ENCODE measurements at regions not wholly inside any gene's neighbourhood (a gene's known extent, or its start where the extent isn't known, plus 50 kb on each side); places are given as distances from the start of the nearest gene placed in this dataset.

DNA sequence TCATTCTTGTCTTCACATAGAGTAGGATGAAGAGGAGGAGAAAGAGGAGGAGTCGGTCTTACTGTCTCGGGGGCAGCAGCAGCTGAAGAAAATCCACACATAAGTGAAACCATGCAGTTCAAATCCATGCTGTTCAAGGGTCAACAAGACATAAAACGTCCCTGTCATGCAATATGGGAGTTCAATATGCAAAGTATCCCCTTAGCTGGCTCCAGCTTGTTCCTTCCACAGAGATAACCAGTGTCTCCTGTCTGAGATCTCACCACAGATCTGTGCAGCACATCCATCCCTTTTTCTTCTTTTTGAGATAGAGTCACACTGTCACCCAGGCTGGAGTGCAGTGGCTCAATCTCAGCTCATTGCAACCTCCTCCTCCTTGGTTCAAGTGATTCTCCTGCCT lies 357.5 kb downstream of the GALC start:
- H3K4me2 ChIP-seq: no peak overlapping the region
- H3K9ac ChIP-seq: no peak overlapping the region
- H3K27ac ChIP-seq: no peak overlapping the region
- no peaks in the 10 kb centered on the region for H3K79me2 ChIP-seq (ENCODE audit: insufficient read depth, low read depth)
- H2AFZ ChIP-seq (ENCODE audit: low read depth): no peak overlapping the region
- no peaks in the 10 kb centered on the region for H4K20me1 ChIP-seq (ENCODE audit: insufficient read depth)
- no peaks in the 10 kb centered on the region for H3K36me3 ChIP-seq (ENCODE audit: insufficient read depth)
- no peaks in the 10 kb centered on the region for H3K4me1 ChIP-seq (ENCODE audit: low read depth, poor library complexity, severe bottlenecking)
- TF ChIP-seq, protein P1, sequence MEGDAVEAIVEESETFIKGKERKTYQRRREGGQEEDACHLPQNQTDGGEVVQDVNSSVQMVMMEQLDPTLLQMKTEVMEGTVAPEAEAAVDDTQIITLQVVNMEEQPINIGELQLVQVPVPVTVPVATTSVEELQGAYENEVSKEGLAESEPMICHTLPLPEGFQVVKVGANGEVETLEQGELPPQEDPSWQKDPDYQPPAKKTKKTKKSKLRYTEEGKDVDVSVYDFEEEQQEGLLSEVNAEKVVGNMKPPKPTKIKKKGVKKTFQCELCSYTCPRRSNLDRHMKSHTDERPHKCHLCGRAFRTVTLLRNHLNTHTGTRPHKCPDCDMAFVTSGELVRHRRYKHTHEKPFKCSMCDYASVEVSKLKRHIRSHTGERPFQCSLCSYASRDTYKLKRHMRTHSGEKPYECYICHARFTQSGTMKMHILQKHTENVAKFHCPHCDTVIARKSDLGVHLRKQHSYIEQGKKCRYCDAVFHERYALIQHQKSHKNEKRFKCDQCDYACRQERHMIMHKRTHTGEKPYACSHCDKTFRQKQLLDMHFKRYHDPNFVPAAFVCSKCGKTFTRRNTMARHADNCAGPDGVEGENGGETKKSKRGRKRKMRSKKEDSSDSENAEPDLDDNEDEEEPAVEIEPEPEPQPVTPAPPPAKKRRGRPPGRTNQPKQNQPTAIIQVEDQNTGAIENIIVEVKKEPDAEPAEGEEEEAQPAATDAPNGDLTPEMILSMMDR (conservative IDR thresholded peaks at IDR 0.05; ENCODE audit: low read depth, low read length): no peak
- no peak overlapping the region for H3K4me3 ChIP-seq (IDR thresholded peaks at IDR 0.05; ENCODE audit: insufficient read depth, low read depth, low read length)
- H3K27me3 ChIP-seq (ENCODE audit: insufficient read depth, low read depth): no peaks in the 10 kb centered on the region

DNA sequence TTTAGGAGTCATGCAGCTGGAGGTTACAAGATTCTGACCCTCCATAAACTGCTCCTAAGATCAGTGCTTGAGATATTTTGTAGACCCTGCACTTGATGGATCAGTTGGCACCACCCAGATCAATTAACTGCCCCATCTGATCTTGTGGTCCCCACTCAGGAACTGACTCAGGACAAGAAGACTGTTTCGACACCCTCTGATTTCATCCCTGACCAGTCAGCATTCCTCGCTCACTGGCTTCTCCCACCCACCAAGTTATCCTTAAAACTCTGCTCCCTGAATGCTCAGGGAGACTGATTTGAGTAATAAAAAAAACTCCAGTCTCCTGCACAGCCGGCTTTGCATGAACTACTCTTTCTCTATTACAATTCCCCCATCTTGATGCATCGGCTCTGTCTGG lies 360.2 kb downstream of the GALC start:
- H3K79me2 ChIP-seq (ENCODE audit: insufficient read depth, low read depth): no peaks in the 10 kb centered on the region
- TF ChIP-seq, protein P1 (conservative IDR thresholded peaks at IDR 0.05; ENCODE audit: low read depth, low read length): no peak
- H4K20me1 ChIP-seq (ENCODE audit: insufficient read depth): no peaks in the 10 kb centered on the region
- no peak overlapping the region for H3K9ac ChIP-seq
- H2AFZ ChIP-seq (ENCODE audit: low read depth): no peak overlapping the region
- H3K27ac ChIP-seq: no peak overlapping the region
- H3K36me3 ChIP-seq (ENCODE audit: insufficient read depth): no peaks in the 10 kb centered on the region
- no peak overlapping the region for H3K4me2 ChIP-seq
- no peaks in the 10 kb centered on the region for H3K4me1 ChIP-seq (ENCODE audit: low read depth, poor library complexity, severe bottlenecking)
- H3K4me3 ChIP-seq (IDR thresholded peaks at IDR 0.05; ENCODE audit: insufficient read depth, low read depth, low read length): no peak overlapping the region
- no peaks in the 10 kb centered on the region for H3K27me3 ChIP-seq (ENCODE audit: insufficient read depth, low read depth)

DNA sequence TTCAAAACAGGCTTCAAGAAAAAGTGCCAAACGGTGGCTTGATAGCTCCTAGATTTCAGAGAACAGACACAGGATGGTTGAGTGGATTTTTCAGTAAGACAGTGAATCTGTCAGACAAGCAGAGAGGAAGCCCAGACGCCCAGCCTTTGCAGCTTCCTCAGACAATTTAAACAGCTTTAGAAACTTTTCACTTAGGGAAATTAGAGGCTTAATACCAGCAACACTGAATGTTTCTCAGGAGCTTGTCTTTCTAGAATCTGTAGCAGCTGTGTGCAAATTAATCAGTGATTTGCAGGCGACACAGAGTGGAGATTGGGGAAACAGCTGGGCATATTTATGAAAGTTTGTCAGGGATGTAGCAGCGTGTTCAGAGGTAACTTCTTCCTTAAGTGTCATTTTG lies 362.1 kb downstream of the GALC start:
- Histone ChIP-seq H3K9ac (no peak overlapping the region), H3K27me3 (ENCODE audit: insufficient read depth, low read depth) (no peaks in the 10 kb centered on the region), H4K20me1 (ENCODE audit: insufficient read depth) (no peaks in the 10 kb centered on the region), H3K4me3 (IDR thresholded peaks at IDR 0.05; ENCODE audit: insufficient read depth, low read depth, low read length) (no peak overlapping the region), H2AFZ (ENCODE audit: low read depth) (no peak overlapping the region), H3K79me2 (ENCODE audit: insufficient read depth, low read depth) (no peaks in the 10 kb centered on the region), H3K4me2 (no peak overlapping the region), H3K27ac (no peak overlapping the region), H3K36me3 (ENCODE audit: insufficient read depth) (no peaks in the 10 kb centered on the region), H3K4me1 (ENCODE audit: low read depth, poor library complexity, severe bottlenecking) (no peaks in the 10 kb centered on the region)
- TF ChIP-seq, protein P1 (conservative IDR thresholded peaks at IDR 0.05; ENCODE audit: low read depth, low read length): no peak

DNA sequence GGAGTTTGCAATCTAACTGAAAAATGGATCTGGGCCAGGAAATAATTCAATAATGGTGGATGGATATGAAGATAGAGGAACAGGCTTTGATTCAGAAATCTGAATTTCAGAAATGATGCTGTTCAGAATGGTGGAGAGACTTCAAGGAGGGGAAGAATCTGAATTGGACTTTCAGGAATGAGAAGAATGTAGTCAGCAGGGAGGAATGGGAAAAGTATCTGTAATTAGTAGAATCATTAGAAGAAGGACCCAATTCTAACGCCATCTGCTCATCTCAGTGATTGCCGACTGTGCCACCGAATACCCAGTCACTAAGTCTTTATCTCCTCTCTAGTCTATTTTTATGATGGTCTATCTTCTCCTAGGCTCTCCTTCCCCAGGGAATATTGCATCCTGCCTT lies 363.2 kb downstream of the GALC start:
- TF ChIP-seq, protein P1 (conservative IDR thresholded peaks at IDR 0.05; ENCODE audit: low read depth, low read length): no peak
- no peaks in the 10 kb centered on the region for H3K79me2 ChIP-seq (ENCODE audit: insufficient read depth, low read depth)
- H3K4me1 ChIP-seq (ENCODE audit: low read depth, poor library complexity, severe bottlenecking): no peaks in the 10 kb centered on the region
- no peak overlapping the region for H3K4me3 ChIP-seq (IDR thresholded peaks at IDR 0.05; ENCODE audit: insufficient read depth, low read depth, low read length)
- H3K9ac ChIP-seq: no peak overlapping the region
- H3K4me2 ChIP-seq: no peak overlapping the region
- H3K27me3 ChIP-seq (ENCODE audit: insufficient read depth, low read depth): no peaks in the 10 kb centered on the region
- no peaks in the 10 kb centered on the region for H3K36me3 ChIP-seq (ENCODE audit: insufficient read depth)
- no peak overlapping the region for H2AFZ ChIP-seq (ENCODE audit: low read depth)
- no peak overlapping the region for H3K27ac ChIP-seq
- H4K20me1 ChIP-seq (ENCODE audit: insufficient read depth): no peaks in the 10 kb centered on the region

DNA sequence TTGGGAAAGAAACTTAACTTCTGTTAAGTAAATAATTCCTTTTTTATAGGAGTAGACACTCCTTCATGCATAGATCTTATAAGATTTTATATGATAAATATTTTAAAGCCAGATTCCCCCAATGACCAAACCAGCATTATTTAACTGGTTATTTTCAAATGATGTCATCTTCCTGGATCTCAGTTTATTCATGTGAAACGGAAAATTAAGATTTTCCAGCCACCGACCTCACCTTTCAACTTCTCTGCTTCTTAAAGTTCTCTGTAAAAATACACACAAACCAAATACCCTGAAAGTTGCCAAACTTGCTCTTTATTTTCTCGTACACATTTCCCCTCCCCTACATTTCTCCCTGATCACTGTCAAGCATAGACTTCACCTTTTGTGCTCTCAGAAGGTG lies 364.2 kb downstream of the GALC start:
- no peak overlapping the region for H3K4me2 ChIP-seq
- TF ChIP-seq, protein P1 (conservative IDR thresholded peaks at IDR 0.05; ENCODE audit: low read depth, low read length): no peak
- H3K27me3 ChIP-seq (ENCODE audit: insufficient read depth, low read depth): no peaks in the 10 kb centered on the region
- H3K79me2 ChIP-seq (ENCODE audit: insufficient read depth, low read depth): no peaks in the 10 kb centered on the region
- H2AFZ ChIP-seq (ENCODE audit: low read depth): no peak overlapping the region
- no peak overlapping the region for H3K9ac ChIP-seq
- H3K27ac ChIP-seq: no peak overlapping the region
- no peaks in the 10 kb centered on the region for H3K4me1 ChIP-seq (ENCODE audit: low read depth, poor library complexity, severe bottlenecking)
- no peaks in the 10 kb centered on the region for H3K36me3 ChIP-seq (ENCODE audit: insufficient read depth)
- H3K4me3 ChIP-seq (IDR thresholded peaks at IDR 0.05; ENCODE audit: insufficient read depth, low read depth, low read length): no peak overlapping the region
- H4K20me1 ChIP-seq (ENCODE audit: insufficient read depth): no peaks in the 10 kb centered on the region

Data from KMS-11 (cell line).